Body of pancreas (tissue), 4 donors: ENCODE measurements at regions not wholly inside any gene's neighbourhood (a gene's known extent, or its start where the extent isn't known, plus 50 kb on each side); places are given as distances from the start of the nearest gene placed in this dataset.

Source experiments
- ATAC-seq: fragments of 150-250 bp; one replicate; pipeline ENCODE4 v1.9.1; 2016
- DNase-seq, 4 donors: peaks; one replicate each; pipeline ENCODE4 v3.0.0-alpha.2; 2019
- H3K27ac ChIP-seq, 4 donors: fragments of 200-600 bp; sonication (generic); 1 replicate in 3 of 4; 2 replicates in 1 of 4; pipeline versions ENCODE4 v1.5.1 to v1.6.1; 2016 to 2019; ENCODE audit warnings: mild to moderate bottlenecking in 1 of 4, mixed read lengths in 1 of 4, moderate library complexity in 1 of 4
- H3K27me3 ChIP-seq, 2 donors: fragments of 200-600 bp; sonication (generic); one replicate each; pipeline ENCODE4 v1.6.0; 2016; ENCODE audit warnings: mild to moderate bottlenecking in 1 of 2
- H3K36me3 ChIP-seq, 2 donors: fragments of 200-600 bp; sonication (generic); replicated peaks in 1 of 2; 2 replicates each; pipeline ENCODE4 v1.5.1; 2016; ENCODE audit warnings: low read depth in 2 of 2; ENCODE audit not compliant: insufficient read depth in 1 of 2
- H3K4me1 ChIP-seq: fragments of 200-600 bp; sonication (generic); one replicate; pipeline ENCODE4 v1.6.0; 2016
- H3K4me3 ChIP-seq, 2 donors: fragments of 200-600 bp; sonication (generic); 1 replicate in 1 of 2; 2 replicates in 1 of 2; pipeline ENCODE4 v1.5.1; 2016 to 2019
- H3K9me3 ChIP-seq, 3 donors: fragments of 200-600 bp; sonication (generic); 1 replicate in 2 of 3; 2 replicates in 1 of 3; pipeline ENCODE4 v1.5.1; 2016
- POLR2A ChIP-seq, 3 donors: fragments of 450-650 bp; IDR thresholded peaks; one replicate each; pipeline ENCODE4 v1.6.1; 2016; ENCODE audit warnings: antibody characterized with exemption in 3 of 3, mild to moderate bottlenecking in 2 of 3
- WGBS, 2 donors: methylation state at CpG; one replicate each; pipeline ENCODE4 v1.1.5; 2017; 5-methylcytosine and 5-hydroxymethylcytosine counted together
- intact Hi-C: fragments of 100-400 bp; cut with DNase I; formaldehyde crosslinking; loops from one replicate; pipeline ENCODE4 v1.15.1; 2023
- TF ChIP-seq, protein P1 (sequence below), 7 experiments: fragments of 450-650 bp in 4 of 7; fragments of 200-600 bp in 3 of 7; sonication (generic) in 3 of 7; IDR thresholded peaks; one replicate each; pipeline ENCODE4 v1.5.1; 2016 to 2019; ENCODE audit warnings: antibody characterized with exemption in 7 of 7

DNA sequence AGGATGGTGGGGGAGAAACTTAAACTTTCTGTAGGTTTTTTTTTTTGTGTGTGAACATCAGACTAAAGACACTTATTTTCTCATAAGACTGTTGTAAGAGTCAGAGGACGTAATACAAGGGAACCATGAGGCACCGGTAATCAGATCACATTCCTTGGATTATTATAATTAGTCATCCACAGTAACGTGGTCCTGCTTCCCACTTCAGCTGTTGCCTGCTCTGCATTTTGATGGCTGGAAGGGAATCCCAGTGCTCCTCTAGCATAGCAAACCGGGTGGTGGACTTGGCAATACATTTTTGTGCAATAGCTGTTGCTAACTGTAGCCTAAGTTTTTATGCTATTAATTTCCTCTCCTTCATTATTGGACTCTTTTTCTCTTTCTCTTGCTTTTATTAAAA is 294.8 kb downstream of the NR2F2 start:
- intact Hi-C loops = no loop called here

DNA sequence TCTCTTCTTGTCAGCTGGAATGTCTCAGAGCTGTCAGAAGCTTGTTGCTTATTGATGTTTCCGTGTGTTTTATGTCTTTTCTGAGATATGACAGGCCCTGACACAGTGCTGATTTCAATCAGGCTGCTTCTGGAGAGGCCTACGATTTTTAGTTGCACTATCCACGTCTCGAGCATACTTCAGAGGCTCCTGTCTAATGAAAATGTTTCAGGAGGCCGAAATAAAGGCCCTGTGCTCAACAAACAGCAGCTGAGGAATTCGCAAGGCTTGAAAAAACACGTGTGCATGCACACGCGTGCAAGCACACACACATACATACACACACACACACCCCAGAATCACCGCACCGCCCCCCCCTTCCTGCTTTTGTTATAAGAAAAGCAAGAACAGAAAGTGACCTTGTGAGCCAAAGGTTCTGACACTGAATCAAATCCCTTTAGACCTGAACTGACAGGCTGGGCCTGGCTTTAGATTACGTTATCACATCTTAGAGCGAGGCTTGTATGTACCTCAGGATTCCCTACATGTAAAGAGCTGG is 296.6 kb downstream of the NR2F2 start:
- peak in 1 of 4 donors; percentile 5 for DNase-seq
- TF ChIP-seq, protein P1, sequence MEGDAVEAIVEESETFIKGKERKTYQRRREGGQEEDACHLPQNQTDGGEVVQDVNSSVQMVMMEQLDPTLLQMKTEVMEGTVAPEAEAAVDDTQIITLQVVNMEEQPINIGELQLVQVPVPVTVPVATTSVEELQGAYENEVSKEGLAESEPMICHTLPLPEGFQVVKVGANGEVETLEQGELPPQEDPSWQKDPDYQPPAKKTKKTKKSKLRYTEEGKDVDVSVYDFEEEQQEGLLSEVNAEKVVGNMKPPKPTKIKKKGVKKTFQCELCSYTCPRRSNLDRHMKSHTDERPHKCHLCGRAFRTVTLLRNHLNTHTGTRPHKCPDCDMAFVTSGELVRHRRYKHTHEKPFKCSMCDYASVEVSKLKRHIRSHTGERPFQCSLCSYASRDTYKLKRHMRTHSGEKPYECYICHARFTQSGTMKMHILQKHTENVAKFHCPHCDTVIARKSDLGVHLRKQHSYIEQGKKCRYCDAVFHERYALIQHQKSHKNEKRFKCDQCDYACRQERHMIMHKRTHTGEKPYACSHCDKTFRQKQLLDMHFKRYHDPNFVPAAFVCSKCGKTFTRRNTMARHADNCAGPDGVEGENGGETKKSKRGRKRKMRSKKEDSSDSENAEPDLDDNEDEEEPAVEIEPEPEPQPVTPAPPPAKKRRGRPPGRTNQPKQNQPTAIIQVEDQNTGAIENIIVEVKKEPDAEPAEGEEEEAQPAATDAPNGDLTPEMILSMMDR (IDR thresholded peaks at IDR 0.05) = no peak
- TF ChIP-seq POLR2A (IDR thresholded peaks at IDR 0.05) = no peak

More for the DNA sequence above, 294.8 kb downstream of the NR2F2 start:
- Histone ChIP-seq H3K27ac (no peak overlapping the region), H3K4me1 (no peaks in the 10 kb centered on the region), H3K4me3 (no peak overlapping the region), H3K27me3 (no peaks in the 10 kb centered on the region), H3K36me3 (no peaks in the 10 kb centered on the region), H3K9me3 (no peaks in the 10 kb centered on the region)
- DNase-seq (no peak), ATAC-seq (no peak)
- WGBS, 2 donors = 61 to 76% methylated on average over 4 of the region's 4 CpGs
- TF ChIP-seq POLR2A (IDR thresholded peaks at IDR 0.05) = no peak
- TF ChIP-seq, protein P1 (IDR thresholded peaks at IDR 0.05) = no peak

DNA sequence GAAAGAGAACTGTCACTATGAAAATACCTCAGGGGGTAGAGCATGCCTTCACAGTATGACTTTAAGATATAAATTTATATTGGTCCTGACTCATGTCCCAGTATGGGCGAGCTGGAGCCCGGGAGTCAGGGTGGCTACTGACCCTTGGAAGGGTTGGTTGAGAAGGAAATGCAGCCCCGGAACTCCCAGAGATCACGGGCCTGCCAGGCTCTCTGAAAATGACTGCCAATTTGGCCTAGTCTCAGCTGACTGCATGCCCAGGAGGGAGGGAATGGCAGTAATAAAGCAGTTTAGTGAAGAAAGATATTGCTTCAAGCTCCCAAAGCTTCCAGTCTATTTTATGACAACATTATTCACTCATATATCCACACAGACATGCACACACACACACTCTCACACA is 299.0 kb downstream of the NR2F2 start:
- H3K27me3 ChIP-seq = no peaks in the 10 kb centered on the region
- TF ChIP-seq, protein P1 (IDR thresholded peaks at IDR 0.05) = no peak
- no peak for TF ChIP-seq POLR2A (IDR thresholded peaks at IDR 0.05)

More for the DNA sequence above, 296.6 kb downstream of the NR2F2 start:
- Histone ChIP-seq H3K9me3 (no peaks in the 10 kb centered on the region), H3K4me1 (no peaks in the 10 kb centered on the region), H3K36me3 (no peaks in the 10 kb centered on the region), H3K27ac (no peak overlapping the region), H3K4me3 (no peak overlapping the region), H3K27me3 (no peaks in the 10 kb centered on the region)
- 59 to 74% methylated on average over 13 of the region's 13 CpGs for WGBS, 2 donors
- no peak for ATAC-seq
- intact Hi-C loops = no loop called here

DNA sequence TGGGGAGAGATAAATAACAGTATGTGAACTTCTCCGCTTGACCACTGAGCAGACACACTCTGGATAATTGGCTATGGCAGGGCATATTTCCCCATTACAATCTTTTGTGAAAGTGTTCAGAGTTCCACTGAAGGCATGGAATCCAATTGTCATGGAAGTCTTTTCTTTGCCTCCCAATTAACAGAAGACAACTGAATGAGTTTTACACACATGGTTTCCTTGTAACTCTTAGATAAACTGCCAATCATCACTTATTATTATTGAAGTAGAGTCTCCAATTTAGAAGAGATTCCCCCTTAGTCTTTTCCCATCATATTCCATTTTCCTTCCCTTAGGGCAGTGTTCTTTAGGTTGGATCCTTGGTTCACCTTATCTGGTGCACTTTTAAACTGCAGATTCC is 308.3 kb downstream of the NR2F2 start:
- Histone ChIP-seq H3K4me3 (no peak overlapping the region), H3K36me3 (no peaks in the 10 kb centered on the region), H3K27me3 (no peaks in the 10 kb centered on the region), H3K9me3 (peaks cover 0 to 2% (median 0%) of the 10 kb centered on the region in 3 donors), H3K4me1 (no peaks in the 10 kb centered on the region), H3K27ac (no peak overlapping the region)
- WGBS, 2 donors = 87 to 90% methylated on average over 1 of the region's 1 CpG
- no peak for ATAC-seq
- TF ChIP-seq POLR2A (IDR thresholded peaks at IDR 0.05) = no peak
- TF ChIP-seq, protein P1 (IDR thresholded peaks at IDR 0.05) = no peak
- intact Hi-C loops = no loop called here
- DNase-seq = no peak

More for the DNA sequence above, 299.0 kb downstream of the NR2F2 start:
- H3K9me3 ChIP-seq = no peaks in the 10 kb centered on the region
- WGBS, 2 donors = 31 to 44% methylated on average over 4 of the region's 4 CpGs
- DNase-seq (peak in 1 of 4 donors; percentile 5), ATAC-seq (no peak)
- H3K4me3 ChIP-seq = no peak overlapping the region
- intact Hi-C loops = no loop called here
- no peaks in the 10 kb centered on the region for H3K4me1 ChIP-seq
- H3K27ac ChIP-seq = no peak overlapping the region
- no peaks in the 10 kb centered on the region for H3K36me3 ChIP-seq

DNA sequence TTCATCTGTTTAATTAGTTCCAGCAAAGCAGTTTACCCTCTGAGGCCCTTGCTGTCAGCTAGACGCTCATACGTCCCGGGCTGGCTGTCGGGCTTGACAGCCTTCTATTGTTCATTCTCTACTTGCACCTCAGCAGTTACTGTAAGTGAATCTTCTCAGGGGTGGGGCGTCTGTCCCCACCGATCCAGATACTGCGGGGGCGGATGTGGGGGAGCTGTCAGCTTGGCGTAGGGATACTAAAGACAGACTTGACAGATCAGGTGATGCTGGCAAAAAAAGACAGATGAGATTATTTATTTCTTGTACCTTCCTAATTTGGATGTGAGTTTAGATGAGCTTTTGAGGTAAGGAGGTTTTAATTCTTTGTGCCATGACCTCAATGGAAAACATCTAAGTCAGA is 315.3 kb downstream of the NR2F2 start:
- DNase-seq (no peak), ATAC-seq (no peak)
- intact Hi-C loops = no loop called here
- Histone ChIP-seq H3K27ac (no peak overlapping the region), H3K4me1 (no peaks in the 10 kb centered on the region), H3K9me3 (peaks cover 0 to 2% (median 0%) of the 10 kb centered on the region in 3 donors), H3K4me3 (no peak overlapping the region), H3K36me3 (no peaks in the 10 kb centered on the region), H3K27me3 (no peaks in the 10 kb centered on the region)
- WGBS, 2 donors = 74 to 81% methylated on average over 9 of the region's 9 CpGs
- TF ChIP-seq, protein P1 (IDR thresholded peaks at IDR 0.05) = no peak
- no peak for TF ChIP-seq POLR2A (IDR thresholded peaks at IDR 0.05)
